ENCODE measurements at regions not wholly inside any gene's neighbourhood (a gene's known extent, or its start where the extent isn't known, plus 50 kb on each side); places are given as distances from the start of the nearest gene placed in this dataset.
"Not testable (repeated sequence)": the region's sequence is repeated elsewhere in the genome, so short reads cannot be mapped to it uniquely, and the experiment has no call there.

DNA sequence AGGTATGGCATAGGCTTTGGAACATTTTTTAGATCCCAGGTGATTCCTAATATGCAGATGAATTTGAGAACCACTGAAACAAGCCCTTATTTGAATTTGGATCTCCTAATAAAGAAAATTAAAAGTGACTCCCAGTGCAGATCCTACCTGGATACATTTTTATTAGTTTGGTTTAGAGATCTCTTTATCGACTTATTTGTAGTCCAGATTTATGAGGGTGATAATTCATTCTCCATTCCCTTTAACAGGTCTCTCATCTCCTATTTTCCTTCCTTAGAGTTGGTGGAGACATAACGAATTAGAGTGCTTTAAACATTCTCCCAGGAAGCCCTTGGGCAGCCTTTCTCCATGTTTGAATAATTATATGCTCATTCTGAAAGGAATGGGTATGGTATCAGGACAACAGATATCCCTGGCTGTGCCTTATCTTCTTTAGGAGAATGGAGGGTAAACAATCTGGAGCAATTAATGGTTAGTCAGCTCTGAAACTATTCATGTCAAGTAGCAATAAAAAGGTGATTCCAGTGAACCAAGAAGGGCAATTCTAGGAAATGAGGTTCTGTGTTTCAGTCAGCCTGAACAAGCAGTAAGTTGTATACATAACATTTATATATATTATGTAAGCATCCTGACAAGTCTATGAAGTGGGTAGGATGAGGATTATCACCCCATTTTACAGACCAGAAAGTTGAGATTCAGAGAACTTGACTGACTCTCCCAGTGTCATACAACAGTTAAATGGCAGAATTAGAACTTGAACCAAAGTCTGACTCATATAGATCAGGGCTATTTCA, 53.9 kb upstream of the RCE1 start:
- DNase-seq (ENCODE audit: low read depth in 2 of 2): peak in 1 of 2 donors; percentile 2
- H3K4me3 ChIP-seq (replicated peaks in 1 of 2; ENCODE audit: low read depth in 2 of 2, low read length in 2 of 2): no peak overlapping the region
- TF ChIP-seq, protein P1, sequence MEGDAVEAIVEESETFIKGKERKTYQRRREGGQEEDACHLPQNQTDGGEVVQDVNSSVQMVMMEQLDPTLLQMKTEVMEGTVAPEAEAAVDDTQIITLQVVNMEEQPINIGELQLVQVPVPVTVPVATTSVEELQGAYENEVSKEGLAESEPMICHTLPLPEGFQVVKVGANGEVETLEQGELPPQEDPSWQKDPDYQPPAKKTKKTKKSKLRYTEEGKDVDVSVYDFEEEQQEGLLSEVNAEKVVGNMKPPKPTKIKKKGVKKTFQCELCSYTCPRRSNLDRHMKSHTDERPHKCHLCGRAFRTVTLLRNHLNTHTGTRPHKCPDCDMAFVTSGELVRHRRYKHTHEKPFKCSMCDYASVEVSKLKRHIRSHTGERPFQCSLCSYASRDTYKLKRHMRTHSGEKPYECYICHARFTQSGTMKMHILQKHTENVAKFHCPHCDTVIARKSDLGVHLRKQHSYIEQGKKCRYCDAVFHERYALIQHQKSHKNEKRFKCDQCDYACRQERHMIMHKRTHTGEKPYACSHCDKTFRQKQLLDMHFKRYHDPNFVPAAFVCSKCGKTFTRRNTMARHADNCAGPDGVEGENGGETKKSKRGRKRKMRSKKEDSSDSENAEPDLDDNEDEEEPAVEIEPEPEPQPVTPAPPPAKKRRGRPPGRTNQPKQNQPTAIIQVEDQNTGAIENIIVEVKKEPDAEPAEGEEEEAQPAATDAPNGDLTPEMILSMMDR (IDR thresholded peaks at IDR 0.05; ENCODE audit: low read depth, low read length): no peak

DNA sequence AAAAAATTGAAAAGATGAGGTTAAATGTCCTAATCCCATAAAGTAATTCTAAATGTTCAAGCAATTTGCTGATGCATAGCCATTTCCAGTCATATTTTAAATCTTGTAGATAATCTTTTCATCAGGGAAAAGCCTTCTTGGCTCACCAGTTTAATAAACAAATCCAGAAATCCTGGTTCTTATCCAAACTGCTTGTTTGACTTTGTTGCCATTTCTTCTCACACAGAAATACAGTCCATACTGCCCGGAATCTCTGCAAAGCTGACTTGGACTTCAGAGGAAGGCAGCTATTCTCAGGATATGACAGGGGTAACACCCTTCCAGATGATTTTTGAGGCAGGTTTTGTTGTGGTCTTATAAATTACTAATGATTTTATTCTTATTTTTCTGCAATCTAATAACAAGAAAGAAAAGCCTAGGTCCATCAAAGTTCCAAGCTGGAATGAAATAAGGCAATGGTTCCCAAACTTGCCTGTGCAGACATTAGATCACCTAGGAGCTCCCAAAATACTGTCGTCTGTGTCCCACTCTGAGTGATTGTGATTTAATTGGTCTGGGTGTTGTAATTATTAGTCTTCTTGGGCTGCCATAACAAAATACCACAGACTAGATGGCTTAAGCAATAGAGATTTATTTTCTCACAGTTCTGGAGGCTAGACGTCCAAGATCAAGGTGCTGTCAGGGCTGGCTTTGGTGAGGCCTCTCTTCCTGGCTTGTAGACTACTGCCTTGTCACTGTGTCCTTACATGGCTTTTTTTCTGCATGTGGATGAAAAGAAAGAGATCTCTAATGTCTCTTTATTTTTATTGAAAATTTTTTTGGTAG, 55.1 kb upstream of the RCE1 start:
- DNase-seq (ENCODE audit: low read depth in 2 of 2): no peak
- TF ChIP-seq, protein P1 (IDR thresholded peaks at IDR 0.05; ENCODE audit: low read depth, low read length): no peak
- no peak overlapping the region for H3K4me3 ChIP-seq (replicated peaks in 1 of 2; ENCODE audit: low read depth in 2 of 2, low read length in 2 of 2)

DNA sequence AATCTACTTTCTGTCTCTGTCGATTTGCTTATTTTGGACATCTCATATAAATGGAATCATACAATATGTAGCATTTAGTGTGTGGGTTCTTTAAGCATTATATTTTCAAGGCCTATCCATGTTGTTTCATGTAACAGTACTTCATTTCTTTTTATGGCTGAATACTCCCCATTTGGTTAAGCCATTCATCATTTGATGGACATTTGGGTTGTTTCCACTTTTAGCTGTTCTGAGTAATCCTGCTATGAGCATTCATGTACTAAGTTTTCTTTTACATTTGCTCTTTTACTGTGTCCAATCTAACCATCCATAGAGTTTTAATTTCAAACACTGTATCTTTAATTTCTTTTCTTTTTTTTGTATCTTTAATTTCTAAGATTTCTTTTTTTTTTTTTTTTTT, 55.6 kb upstream of the SPTBN2 start:
- DNase-seq (ENCODE audit: low read depth in 2 of 2): no peak
- TF ChIP-seq, protein P1 (IDR thresholded peaks at IDR 0.05; ENCODE audit: low read depth, low read length): no peak
- no peak overlapping the region for H3K4me3 ChIP-seq (replicated peaks in 1 of 2; ENCODE audit: low read depth in 2 of 2, low read length in 2 of 2)

DNA sequence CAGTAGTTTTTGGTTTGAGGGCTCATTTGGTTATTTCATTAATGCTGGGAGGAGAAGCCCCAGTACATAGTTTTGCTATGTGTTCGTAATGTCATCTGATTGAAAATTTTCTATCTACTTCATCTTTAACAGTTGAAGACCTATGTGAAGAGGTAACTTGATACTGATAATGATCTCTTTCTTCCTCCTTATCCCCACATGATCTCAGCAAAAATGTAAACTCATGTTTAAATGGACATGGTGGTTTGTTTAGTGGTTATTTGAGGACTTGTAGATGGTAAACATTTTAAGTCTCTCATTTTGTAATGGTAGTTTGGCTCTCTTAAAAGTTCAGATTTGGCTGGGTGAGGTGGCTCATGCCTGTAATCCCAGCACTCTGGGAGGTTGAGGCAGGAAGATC, 53.7 kb upstream of the SPTBN2 start:
- TF ChIP-seq, protein P1 (IDR thresholded peaks at IDR 0.05; ENCODE audit: low read depth, low read length): no peak
- H3K4me3 ChIP-seq (replicated peaks in 1 of 2; ENCODE audit: low read depth in 2 of 2, low read length in 2 of 2): no peak overlapping the region
- DNase-seq (ENCODE audit: low read depth in 2 of 2): no peak

DNA sequence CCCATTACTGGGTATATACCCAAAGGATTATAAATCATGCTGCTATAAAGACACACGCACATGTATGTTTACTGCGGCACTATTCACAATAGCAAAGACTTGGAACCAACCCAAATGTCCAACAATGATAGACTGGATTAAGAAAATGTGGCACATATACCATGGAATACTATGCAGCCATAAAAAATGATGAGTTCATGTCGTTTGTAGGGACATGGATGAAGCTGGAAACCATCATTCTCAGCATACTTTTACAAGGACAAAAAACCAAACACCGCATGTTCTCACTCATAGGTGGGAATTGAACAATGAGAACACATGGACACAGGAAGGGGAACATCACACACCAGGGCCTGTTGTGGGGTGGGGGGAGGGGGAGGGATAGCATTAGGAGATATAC, 50.6 kb upstream of the SPTBN2 start:
- DNase-seq (ENCODE audit: low read depth in 2 of 2); H3K4me3 ChIP-seq (replicated peaks in 1 of 2; ENCODE audit: low read depth in 2 of 2, low read length in 2 of 2): not testable (repeated sequence)
